IMR-90 (cell line): ENCODE measurements at regions not wholly inside any gene's neighbourhood (a gene's known extent, or its start where the extent isn't known, plus 50 kb on each side); places are given as distances from the start of the nearest gene placed in this dataset.

Source experiments
- ATAC-seq: fragments of 200-7000 bp; cut with Tn5 transposase; 2 replicates; pipeline ENCODE4 v1.9.1; 2020; ENCODE audit warnings: low read depth, mild to moderate bottlenecking, moderate library complexity
- BruUV-seq: library from RNA; stranded (reverse); fragments of 400-500 nt; replicated peaks from 2 replicates; lab custom pipeline; 2021; lab: Mats Ljungman, UMichigan
- CTCF ChIA-PET: fragments of 300-600 bp; formaldehyde crosslinking; extraction: SDS; loops from one replicate; lab custom pipeline; 2021; ENCODE audit warnings: antibody characterized with exemption; lab: Yijun Ruan, JAX
- POLR2A ChIA-PET: fragments of 300-600 bp; sonication (Branson Sonifier 250); formaldehyde crosslinking; loops from one replicate; lab custom pipeline; 2022; ENCODE audit warnings: antibody characterized with exemption; ENCODE audit not compliant: unreplicated experiment; lab: Charles Lee
- DNase-seq: peaks from one replicate; pipeline ENCODE4 v3.0.0; 2013
- H2AFZ ChIP-seq: replicated peaks from 2 replicates; pipeline ENCODE3; 2013; ENCODE audit warnings: low read length, mild to moderate bottlenecking; ENCODE audit not compliant: poor library complexity
- H2AK5ac ChIP-seq: 2 replicates; pipeline ENCODE4 v1.6.1; 2013; ENCODE audit warnings: low read depth, low read length, inconsistent platforms
- H2AK9ac ChIP-seq: replicated peaks from 2 replicates; pipeline ENCODE3; 2013; ENCODE audit warnings: mild to moderate bottlenecking, low read depth, low read length, moderate library complexity; ENCODE audit not compliant: poor library complexity
- H2BK120ac ChIP-seq: 2 replicates; pipeline ENCODE4 v1.6.1; 2013; ENCODE audit warnings: low read depth, low read length, inconsistent platforms
- H2BK15ac ChIP-seq: 3 replicates; pipeline ENCODE4 v1.6.1; 2013; ENCODE audit warnings: low read depth, low read length, inconsistent platforms
- H2BK20ac ChIP-seq: 2 replicates; pipeline ENCODE4 v1.6.1; 2013; ENCODE audit warnings: low read depth, mild to moderate bottlenecking, inconsistent platforms, low read length, moderate library complexity
- H2BK5ac ChIP-seq: 2 replicates; pipeline ENCODE4 v1.6.1; 2013; ENCODE audit warnings: mild to moderate bottlenecking, low read depth, low read length, inconsistent platforms; ENCODE audit not compliant: poor library complexity, severe bottlenecking
- H3K14ac ChIP-seq: replicated peaks from 2 replicates; pipeline ENCODE4 v1.6.1; 2013; ENCODE audit warnings: low read depth, low read length, inconsistent platforms
- H3K18ac ChIP-seq: 2 replicates; pipeline ENCODE4 v1.6.1; 2013; ENCODE audit warnings: low read depth, low read length, control low read depth
- H3K23ac ChIP-seq: 2 replicates; pipeline ENCODE4 v1.6.1; 2013; ENCODE audit warnings: low read depth, low read length, inconsistent platforms
- H3K27ac ChIP-seq: 2 replicates; pipeline ENCODE4 v1.5.1; 2013; ENCODE audit warnings: mild to moderate bottlenecking, control low read depth, low read length; ENCODE audit not compliant: insufficient read depth
- H3K27me3 ChIP-seq: 2 replicates; pipeline ENCODE4 v1.6.1; 2013; ENCODE audit warnings: low read length; ENCODE audit not compliant: control insufficient read depth, insufficient read depth
- H3K36me3 ChIP-seq: 2 replicates; pipeline ENCODE4 v1.6.1; 2013; ENCODE audit warnings: low read length, mixed read lengths; ENCODE audit not compliant: control insufficient read depth, insufficient read depth
- H3K4ac ChIP-seq: 2 replicates; pipeline ENCODE4 v1.6.1; 2013; ENCODE audit warnings: low read depth, low read length, inconsistent platforms
- H3K4me1 ChIP-seq: 2 replicates; pipeline ENCODE4 v1.6.1; 2013; ENCODE audit warnings: low read length, mixed read lengths; ENCODE audit not compliant: control insufficient read depth, insufficient read depth
- H3K4me2 ChIP-seq: 2 replicates; pipeline ENCODE4 v1.6.1; 2013; ENCODE audit warnings: low read depth, mild to moderate bottlenecking, control low read depth, low read length, moderate library complexity
- H3K4me3 ChIP-seq: 2 replicates; pipeline ENCODE4 v1.5.1; 2013; ENCODE audit warnings: low read depth, mild to moderate bottlenecking, control low read depth, low read length, moderate library complexity; ENCODE audit not compliant: insufficient read depth
- H3K56ac ChIP-seq: 2 replicates; pipeline ENCODE4 v1.6.1; 2013; ENCODE audit warnings: low read length, inconsistent platforms; ENCODE audit not compliant: insufficient read depth; ENCODE audit errors: extremely low read depth
- H3K79me1 ChIP-seq, 2 experiments: 2 replicates each; pipeline ENCODE4 v1.6.1; 2013; ENCODE audit warnings: low read length in 2 of 2, inconsistent platforms in 1 of 2, low read depth in 1 of 2
- H3K9ac ChIP-seq: 2 replicates; pipeline ENCODE4 v1.6.1; 2013; ENCODE audit warnings: low read depth, low read length, control low read depth
- H3K9me1 ChIP-seq: 2 replicates; pipeline ENCODE4 v1.6.1; 2013; ENCODE audit warnings: low read length, inconsistent platforms; ENCODE audit not compliant: insufficient read depth
- H3K9me3 ChIP-seq: 2 replicates; pipeline ENCODE4 v1.6.1; 2013; ENCODE audit warnings: low read length; ENCODE audit not compliant: control insufficient read depth, insufficient read depth
- H4K20me1 ChIP-seq: 2 replicates; pipeline ENCODE4 v1.6.1; 2013; ENCODE audit warnings: low read length, inconsistent platforms; ENCODE audit not compliant: insufficient read depth
- H4K5ac ChIP-seq: 2 replicates; pipeline ENCODE4 v1.6.1; 2013; ENCODE audit warnings: mild to moderate bottlenecking, low read depth, low read length, control low read depth
- H4K8ac ChIP-seq, 2 experiments: 2 replicates each; pipeline ENCODE4 v1.6.1; 2013; ENCODE audit warnings: low read depth in 2 of 2, low read length in 2 of 2, control low read depth in 1 of 2, inconsistent platforms in 1 of 2
- H4K91ac ChIP-seq: 2 replicates; pipeline ENCODE4 v1.6.1; 2013; ENCODE audit warnings: low read depth, low read length, inconsistent platforms; ENCODE audit not compliant: insufficient read depth
- BHLHE40 ChIP-seq: fragments of 150-350 bp; IDR thresholded peaks from 2 replicates; pipeline ENCODE4 v1.6.1; 2016; ENCODE audit warnings: mild to moderate bottlenecking, low read depth, low read length
- CEBPB ChIP-seq: IDR thresholded peaks from 2 replicates; pipeline ENCODE4 v1.6.1; 2012; ENCODE audit warnings: low read depth, low read length, improper control_type of control experiment
- CHD1 ChIP-seq: IDR thresholded peaks from 2 replicates; pipeline ENCODE4 v1.6.1; 2012; ENCODE audit warnings: low read depth, low read length, improper control_type of control experiment
- ELK1 ChIP-seq: fragments of 150-350 bp; IDR thresholded peaks from 2 replicates; pipeline ENCODE4 v1.6.1; 2016; ENCODE audit warnings: low read depth, mild to moderate bottlenecking, low read length, moderate library complexity, borderline replicate concordance
- FOS ChIP-seq: fragments of 150-350 bp; IDR thresholded peaks from 2 replicates; pipeline ENCODE4 v1.6.1; 2016; ENCODE audit warnings: low read depth, low read length
- MAFK ChIP-seq: IDR thresholded peaks from 2 replicates; pipeline ENCODE4 v1.6.1; 2012; ENCODE audit warnings: low read depth, low read length, improper control_type of control experiment
- MAZ ChIP-seq: IDR thresholded peaks from 2 replicates; pipeline ENCODE4 v1.6.1; 2012; ENCODE audit warnings: low read depth, mild to moderate bottlenecking, low read length, improper control_type of control experiment, moderate library complexity, borderline replicate concordance
- MXI1 ChIP-seq: IDR thresholded peaks from 2 replicates; pipeline ENCODE4 v1.6.1; 2012; ENCODE audit warnings: low read depth, mild to moderate bottlenecking, low read length, moderate library complexity, borderline replicate concordance
- NFE2L2 ChIP-seq: fragments of 150-350 bp; IDR thresholded peaks from 2 replicates; pipeline ENCODE4 v1.6.1; 2016; ENCODE audit warnings: low read depth, mild to moderate bottlenecking, low read length
- POLR2A ChIP-seq: IDR thresholded peaks from 2 replicates; pipeline ENCODE4 v1.6.1; 2012; ENCODE audit warnings: mild to moderate bottlenecking, low read depth, low read length
- RCOR1 ChIP-seq: IDR thresholded peaks from 2 replicates; pipeline ENCODE4 v1.6.1; 2012; ENCODE audit warnings: mild to moderate bottlenecking, low read length, improper control_type of control experiment; ENCODE audit not compliant: insufficient replicate concordance
- WGBS, 2 experiments: methylation state at CpG; one replicate each; pipeline versions ENCODE4 v1.1.5 to v1.1.7; 2013; ENCODE audit warnings: missing lambda C conversion rate in 2 of 2; ENCODE audit not compliant: insufficient read length in 1 of 2; ENCODE audit errors: extremely low coverage in 2 of 2; 5-methylcytosine and 5-hydroxymethylcytosine counted together
- dilution Hi-C: fragments of 300-500 bp; cut with HindIII; formaldehyde crosslinking; loops from one replicate; pipeline ENCODE4 v1.14.3; 2018; ENCODE audit warnings: low sequenced_read_pairs; ENCODE audit not compliant: unreplicated experiment
- in situ Hi-C: fragments of 300-500 bp; cut with MboI; formaldehyde crosslinking; loops from 3 replicates; pipeline ENCODE4 v1.14.3; 2019; ENCODE audit warnings: low sequenced_read_pairs, inconsistent platforms, mixed read lengths
- intact Hi-C: fragments of 100-400 bp; cut with micrococcal nuclease; formaldehyde crosslinking; loops from 2 replicates; pipeline ENCODE4 v1.10.0; 2022
- TF ChIP-seq, protein P1 (sequence below): fragments of 150-350 bp; IDR thresholded peaks from 2 replicates; pipeline ENCODE4 v1.6.1; 2017; ENCODE audit warnings: mild to moderate bottlenecking, antibody characterized with exemption, low read length, low read depth
- TF ChIP-seq, protein P2 (sequence below): conservative IDR thresholded peaks from 2 replicates; pipeline ENCODE4 v1.5.1; 2012; ENCODE audit warnings: mild to moderate bottlenecking, low read depth, low read length, improper control_type of control experiment

- in situ Hi-C loops = no loop called here
- ATAC-seq (no peak), DNase-seq (no peak)
- Histone ChIP-seq H3K79me1 (no peaks in the 10 kb centered on the region), H4K20me1 (no peaks in the 10 kb centered on the region), H3K36me3 (no peaks in the 10 kb centered on the region), H3K4ac (no peak overlapping the region), H3K56ac (no peak overlapping the region), H3K27ac (no peak overlapping the region), H3K9ac (no peak overlapping the region), H2BK20ac (no peak overlapping the region), H2AFZ (no peak overlapping the region), H3K9me3 (no peaks in the 10 kb centered on the region), H3K9me1 (no peaks in the 10 kb centered on the region), H4K5ac (no peak overlapping the region), H3K4me1 (no peaks in the 10 kb centered on the region), H3K27me3 (no peaks in the 10 kb centered on the region), H2BK120ac (no peak overlapping the region), H2BK15ac (no peak overlapping the region), H3K14ac (no peak overlapping the region), H3K18ac (no peak overlapping the region), H2AK5ac (no peak overlapping the region), H2BK5ac (no peak overlapping the region), H3K4me2 (no peak overlapping the region), H2AK9ac (no peak overlapping the region), H4K91ac (no peak overlapping the region), H4K8ac (no peak overlapping the region), H3K23ac (no peak overlapping the region), H3K4me3 (no peak overlapping the region)
- intact Hi-C loops = no loop called here
- 60% methylated on average over 2 of the region's 5 CpGs; no CpG with 5 or more reads in 1 of the 2 experiments for WGBS, 2 experiments
- dilution Hi-C loops = no loop called here
- TF ChIP-seq MAZ = no peak
- no peak for TF ChIP-seq NFE2L2
- TF ChIP-seq, protein P1, sequence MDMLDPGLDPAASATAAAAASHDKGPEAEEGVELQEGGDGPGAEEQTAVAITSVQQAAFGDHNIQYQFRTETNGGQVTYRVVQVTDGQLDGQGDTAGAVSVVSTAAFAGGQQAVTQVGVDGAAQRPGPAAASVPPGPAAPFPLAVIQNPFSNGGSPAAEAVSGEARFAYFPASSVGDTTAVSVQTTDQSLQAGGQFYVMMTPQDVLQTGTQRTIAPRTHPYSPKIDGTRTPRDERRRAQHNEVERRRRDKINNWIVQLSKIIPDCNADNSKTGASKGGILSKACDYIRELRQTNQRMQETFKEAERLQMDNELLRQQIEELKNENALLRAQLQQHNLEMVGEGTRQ = no peak
- TF ChIP-seq FOS = no peak
- TF ChIP-seq POLR2A = no peak
- TF ChIP-seq MXI1 = no peak
- TF ChIP-seq RCOR1 = no peak
- no peak for TF ChIP-seq MAFK
- no peak for TF ChIP-seq CEBPB
- TF ChIP-seq CHD1 = no peak
- TF ChIP-seq, protein P2, sequence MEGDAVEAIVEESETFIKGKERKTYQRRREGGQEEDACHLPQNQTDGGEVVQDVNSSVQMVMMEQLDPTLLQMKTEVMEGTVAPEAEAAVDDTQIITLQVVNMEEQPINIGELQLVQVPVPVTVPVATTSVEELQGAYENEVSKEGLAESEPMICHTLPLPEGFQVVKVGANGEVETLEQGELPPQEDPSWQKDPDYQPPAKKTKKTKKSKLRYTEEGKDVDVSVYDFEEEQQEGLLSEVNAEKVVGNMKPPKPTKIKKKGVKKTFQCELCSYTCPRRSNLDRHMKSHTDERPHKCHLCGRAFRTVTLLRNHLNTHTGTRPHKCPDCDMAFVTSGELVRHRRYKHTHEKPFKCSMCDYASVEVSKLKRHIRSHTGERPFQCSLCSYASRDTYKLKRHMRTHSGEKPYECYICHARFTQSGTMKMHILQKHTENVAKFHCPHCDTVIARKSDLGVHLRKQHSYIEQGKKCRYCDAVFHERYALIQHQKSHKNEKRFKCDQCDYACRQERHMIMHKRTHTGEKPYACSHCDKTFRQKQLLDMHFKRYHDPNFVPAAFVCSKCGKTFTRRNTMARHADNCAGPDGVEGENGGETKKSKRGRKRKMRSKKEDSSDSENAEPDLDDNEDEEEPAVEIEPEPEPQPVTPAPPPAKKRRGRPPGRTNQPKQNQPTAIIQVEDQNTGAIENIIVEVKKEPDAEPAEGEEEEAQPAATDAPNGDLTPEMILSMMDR = no peak
- no peak for TF ChIP-seq ELK1
- TF ChIP-seq BHLHE40 = no peak
- ChIA-PET CTCF (no interaction called here), POLR2A (no interaction called here)
- no TSS peak for BruUV-seq
These were observed 152.5 kb upstream of the CYRIA start for GRCh38 chr2:16818203-16818556.
